Panc1 (cell line): ENCODE measurements at regions not wholly inside any gene's neighbourhood (a gene's known extent, or its start where the extent isn't known, plus 50 kb on each side); places are given as distances from the start of the nearest gene placed in this dataset.

ENCODE experiments used
- ATAC-seq: fragments of 200-7000 bp; cut with Tn5 transposase; 2 replicates; pipeline ENCODE4 v1.9.1; 2020; ENCODE audit warnings: mild to moderate bottlenecking, moderate library complexity
- BruUV-seq: library from RNA; stranded (reverse); fragments of 400-500 nt; replicated peaks from 2 replicates; lab custom pipeline; 2021; lab: Mats Ljungman, UMichigan
- CTCF ChIA-PET: fragments of 300-600 bp; sonication (Branson Sonifier 250); formaldehyde crosslinking; loops from one replicate; lab custom pipeline; 2022; ENCODE audit warnings: antibody characterized with exemption; lab: Charles Lee
- POLR2A ChIA-PET: fragments of 300-600 bp; sonication (Branson Sonifier 250); formaldehyde crosslinking; loops from one replicate; lab custom pipeline; 2022; ENCODE audit warnings: antibody characterized with exemption; lab: Charles Lee
- DNase-seq: peaks from one replicate; pipeline ENCODE4 v3.0.0-alpha.2; 2010; ENCODE audit warnings: low read depth, low spot score
- H3K27ac ChIP-seq: 2 replicates; pipeline ENCODE4 v1.5.1; 2011; ENCODE audit warnings: mild to moderate bottlenecking, low read length, inconsistent platforms
- H3K27me3 ChIP-seq: fragments of 200-500 bp; sonication (Bioruptor generic); 2 replicates; pipeline ENCODE4 v1.6.0; 2014; ENCODE audit warnings: low read length, inconsistent platforms; ENCODE audit not compliant: control insufficient read depth, insufficient read depth
- H3K36me3 ChIP-seq: fragments of 200-500 bp; sonication (Bioruptor generic); 2 replicates; pipeline ENCODE4 v1.5.1; 2014; ENCODE audit warnings: inconsistent platforms, mild to moderate bottlenecking, low read length, moderate library complexity; ENCODE audit not compliant: control insufficient read depth, insufficient read depth
- H3K4me1 ChIP-seq: 2 replicates; pipeline ENCODE4 v1.5.1; 2011; ENCODE audit warnings: inconsistent platforms, mild to moderate bottlenecking, low read length, moderate library complexity; ENCODE audit not compliant: control insufficient read depth, insufficient read depth
- H3K4me3 ChIP-seq, 2 experiments: 2 replicates each; pipeline ENCODE4 v1.5.1; 2011 to 2012; ENCODE audit warnings: low read depth in 2 of 2, low read length in 2 of 2, mild to moderate bottlenecking in 2 of 2, inconsistent platforms in 1 of 2, moderate library complexity in 1 of 2
- H3K9me3 ChIP-seq: fragments of 200-500 bp; sonication (Bioruptor generic); 2 replicates; pipeline ENCODE4 v1.5.1; 2014; ENCODE audit warnings: low read depth, mild to moderate bottlenecking, inconsistent platforms, low read length, moderate library complexity; ENCODE audit not compliant: control insufficient read depth, insufficient read depth
- POLR2AphosphoS5 ChIP-seq: IDR thresholded peaks from 2 replicates; pipeline ENCODE4 v1.6.1; 2012; ENCODE audit warnings: mild to moderate bottlenecking, low read depth, low read length, moderate library complexity
- SIN3A ChIP-seq: IDR thresholded peaks from 2 replicates; pipeline ENCODE4 v1.6.1; 2012; ENCODE audit warnings: low read depth, mild to moderate bottlenecking, low read length, moderate library complexity, borderline replicate concordance; ENCODE audit not compliant: insufficient read depth
- TCF7L2 ChIP-seq: IDR thresholded peaks from 2 replicates; pipeline ENCODE4 v1.6.1; 2011; ENCODE audit warnings: mild to moderate bottlenecking, low read depth, low read length, inconsistent platforms
- in situ Hi-C: cut with HindIII; loops from 2 replicates; pipeline ENCODE4 v1.10.0; 2016; ENCODE audit warnings: low sequenced_read_pairs, low pct_unique_long_range_greater_than_20kb
- intact Hi-C: fragments of 100-400 bp; cut with micrococcal nuclease; formaldehyde crosslinking; loops from one replicate; pipeline ENCODE4 v1.10.0; 2022; ENCODE audit not compliant: unreplicated experiment
- TF ChIP-seq, protein P1 (sequence below), 2 experiments: IDR thresholded peaks; 2 replicates each; pipeline ENCODE4 v1.6.1; 2011 to 2012; ENCODE audit warnings: low read depth in 2 of 2, control low read depth in 1 of 2, low read length in 1 of 2, mild to moderate bottlenecking in 1 of 2, moderate library complexity in 1 of 2; ENCODE audit not compliant: insufficient read depth in 1 of 2
- TF ChIP-seq, protein P2 (sequence below): fragments of 450-650 bp; IDR thresholded peaks from 2 replicates; pipeline ENCODE4 v1.5.1; 2017; ENCODE audit warnings: mild to moderate bottlenecking

DNA sequence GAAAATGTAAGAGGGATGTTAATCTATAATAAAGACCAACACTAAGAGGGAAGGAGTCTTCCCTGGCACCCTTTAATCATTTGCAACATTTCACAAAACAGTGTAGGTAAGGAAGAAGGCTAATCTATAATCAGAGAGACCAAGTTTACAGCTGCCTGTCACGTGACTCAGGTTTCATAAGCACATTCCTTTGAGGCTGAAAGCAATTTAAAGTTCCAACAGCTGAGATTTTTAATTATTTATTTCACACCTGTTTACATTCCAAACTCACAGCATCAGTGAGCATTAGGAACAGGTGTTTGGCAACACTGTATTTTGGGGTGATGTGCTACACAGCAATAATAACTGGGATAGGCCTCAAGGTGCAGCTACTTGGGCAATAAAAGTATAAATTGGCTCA is 75.7 kb upstream of the PGBD5 start:
- H3K9me3 ChIP-seq = no peaks in the 10 kb centered on the region
- BruUV-seq = no TSS peak
- ATAC-seq (no peak), DNase-seq (no peak)
- H3K27me3 ChIP-seq = peaks cover 9% of the 10 kb centered on the region
- H3K4me3 ChIP-seq = no peak overlapping the region
- ChIA-PET POLR2A (no interaction called here), CTCF (no interaction called here)
- intact Hi-C loops = no loop called here
- TF ChIP-seq POLR2AphosphoS5 (no peak), SIN3A (no peak), TCF7L2 (no peak)
- TF ChIP-seq, protein P1, sequence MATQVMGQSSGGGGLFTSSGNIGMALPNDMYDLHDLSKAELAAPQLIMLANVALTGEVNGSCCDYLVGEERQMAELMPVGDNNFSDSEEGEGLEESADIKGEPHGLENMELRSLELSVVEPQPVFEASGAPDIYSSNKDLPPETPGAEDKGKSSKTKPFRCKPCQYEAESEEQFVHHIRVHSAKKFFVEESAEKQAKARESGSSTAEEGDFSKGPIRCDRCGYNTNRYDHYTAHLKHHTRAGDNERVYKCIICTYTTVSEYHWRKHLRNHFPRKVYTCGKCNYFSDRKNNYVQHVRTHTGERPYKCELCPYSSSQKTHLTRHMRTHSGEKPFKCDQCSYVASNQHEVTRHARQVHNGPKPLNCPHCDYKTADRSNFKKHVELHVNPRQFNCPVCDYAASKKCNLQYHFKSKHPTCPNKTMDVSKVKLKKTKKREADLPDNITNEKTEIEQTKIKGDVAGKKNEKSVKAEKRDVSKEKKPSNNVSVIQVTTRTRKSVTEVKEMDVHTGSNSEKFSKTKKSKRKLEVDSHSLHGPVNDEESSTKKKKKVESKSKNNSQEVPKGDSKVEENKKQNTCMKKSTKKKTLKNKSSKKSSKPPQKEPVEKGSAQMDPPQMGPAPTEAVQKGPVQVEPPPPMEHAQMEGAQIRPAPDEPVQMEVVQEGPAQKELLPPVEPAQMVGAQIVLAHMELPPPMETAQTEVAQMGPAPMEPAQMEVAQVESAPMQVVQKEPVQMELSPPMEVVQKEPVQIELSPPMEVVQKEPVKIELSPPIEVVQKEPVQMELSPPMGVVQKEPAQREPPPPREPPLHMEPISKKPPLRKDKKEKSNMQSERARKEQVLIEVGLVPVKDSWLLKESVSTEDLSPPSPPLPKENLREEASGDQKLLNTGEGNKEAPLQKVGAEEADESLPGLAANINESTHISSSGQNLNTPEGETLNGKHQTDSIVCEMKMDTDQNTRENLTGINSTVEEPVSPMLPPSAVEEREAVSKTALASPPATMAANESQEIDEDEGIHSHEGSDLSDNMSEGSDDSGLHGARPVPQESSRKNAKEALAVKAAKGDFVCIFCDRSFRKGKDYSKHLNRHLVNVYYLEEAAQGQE (IDR thresholded peaks at IDR 0.05; ENCODE audit: insufficient read depth in 1 of 2, low read depth in 2 of 2, low read length in 1 of 2) = no peak
- TF ChIP-seq, protein P2, sequence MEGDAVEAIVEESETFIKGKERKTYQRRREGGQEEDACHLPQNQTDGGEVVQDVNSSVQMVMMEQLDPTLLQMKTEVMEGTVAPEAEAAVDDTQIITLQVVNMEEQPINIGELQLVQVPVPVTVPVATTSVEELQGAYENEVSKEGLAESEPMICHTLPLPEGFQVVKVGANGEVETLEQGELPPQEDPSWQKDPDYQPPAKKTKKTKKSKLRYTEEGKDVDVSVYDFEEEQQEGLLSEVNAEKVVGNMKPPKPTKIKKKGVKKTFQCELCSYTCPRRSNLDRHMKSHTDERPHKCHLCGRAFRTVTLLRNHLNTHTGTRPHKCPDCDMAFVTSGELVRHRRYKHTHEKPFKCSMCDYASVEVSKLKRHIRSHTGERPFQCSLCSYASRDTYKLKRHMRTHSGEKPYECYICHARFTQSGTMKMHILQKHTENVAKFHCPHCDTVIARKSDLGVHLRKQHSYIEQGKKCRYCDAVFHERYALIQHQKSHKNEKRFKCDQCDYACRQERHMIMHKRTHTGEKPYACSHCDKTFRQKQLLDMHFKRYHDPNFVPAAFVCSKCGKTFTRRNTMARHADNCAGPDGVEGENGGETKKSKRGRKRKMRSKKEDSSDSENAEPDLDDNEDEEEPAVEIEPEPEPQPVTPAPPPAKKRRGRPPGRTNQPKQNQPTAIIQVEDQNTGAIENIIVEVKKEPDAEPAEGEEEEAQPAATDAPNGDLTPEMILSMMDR = no peak
- in situ Hi-C loops = no loop called here
- H3K27ac ChIP-seq = no peak overlapping the region
- no peaks in the 10 kb centered on the region for H3K36me3 ChIP-seq
- no peaks in the 10 kb centered on the region for H3K4me1 ChIP-seq

DNA sequence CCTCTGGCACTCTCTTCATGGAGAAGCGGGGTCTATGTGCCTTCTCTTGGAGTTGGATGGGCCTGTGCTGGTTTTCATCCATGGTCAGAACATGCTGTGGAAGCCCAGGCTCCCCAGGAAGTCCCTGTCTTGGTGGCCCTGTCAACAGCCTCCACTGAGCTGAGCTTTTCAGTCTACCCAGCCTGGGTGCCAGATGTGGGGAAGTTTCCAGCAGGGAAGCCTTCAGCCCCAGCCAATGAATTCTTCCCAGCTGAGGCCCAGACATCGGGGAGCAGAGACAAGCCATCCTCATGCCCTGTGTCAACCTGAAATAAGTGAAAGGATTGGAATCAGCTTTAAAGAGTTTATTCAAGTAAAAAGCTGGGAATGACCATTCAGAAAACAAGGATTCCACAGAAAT is 75.1 kb upstream of the PGBD5 start:
- ATAC-seq (no peak), DNase-seq (no peak)
- Histone ChIP-seq H3K4me3 (no peak overlapping the region), H3K27me3 (peaks cover 11% of the 10 kb centered on the region), H3K27ac (no peak overlapping the region), H3K4me1 (no peaks in the 10 kb centered on the region), H3K9me3 (no peaks in the 10 kb centered on the region), H3K36me3 (no peaks in the 10 kb centered on the region)
- in situ Hi-C loops = no loop called here
- ChIA-PET POLR2A (no interaction called here), CTCF (no interaction called here)
- TF ChIP-seq POLR2AphosphoS5 (no peak), SIN3A (no peak), TCF7L2 (no peak)
- TF ChIP-seq, protein P1 (IDR thresholded peaks at IDR 0.05; ENCODE audit: insufficient read depth in 1 of 2, low read depth in 2 of 2, low read length in 1 of 2) = no peak
- TF ChIP-seq, protein P2 = no peak
- no TSS peak for BruUV-seq
- intact Hi-C loops = no loop called here
